Limb (tissue), 2 donors: ENCODE measurements at regions not wholly inside any gene's neighbourhood (a gene's known extent, or its start where the extent isn't known, plus 50 kb on each side); places are given as distances from the start of the nearest gene placed in this dataset.
"Not testable (repeated sequence)": the region's sequence is repeated elsewhere in the genome, so short reads cannot be mapped to it uniquely, and the experiment has no call there.

ENCODE experiments used
- DNase-seq, 2 donors: peaks; one replicate each; pipeline ENCODE4 v3.0.0-alpha.2; 2016; ENCODE audit errors: extremely low spot score in 2 of 2

GRCh38 chr5:120991569-120991968, 527.5 kb downstream of the PRR16 start:
- DNase-seq, result no peak

- no peak for DNase-seq
Measured at GRCh38 chr5:120994112-120994511, 530.0 kb downstream of the PRR16 start.

GRCh38 chr5:120999550-120999949, 535.5 kb downstream of the PRR16 start:
- no peak for DNase-seq

GRCh38 chr5:121006217-121006616, 542.1 kb downstream of the PRR16 start:
- no peak for DNase-seq

- no peak for DNase-seq
Measured at GRCh38 chr5:121008041-121008440, 543.9 kb downstream of the PRR16 start.

- no peak for DNase-seq
Measured at GRCh38 chr5:121009058-121009457, 545.0 kb downstream of the PRR16 start.

GRCh38 chr5:121018004-121018403, 553.9 kb downstream of the PRR16 start:
- no peak for DNase-seq

- DNase-seq, result no peak
Measured at GRCh38 chr5:121019106-121019505, 555.0 kb downstream of the PRR16 start.

- DNase-seq, result no peak
Measured at GRCh38 chr5:121019734-121020133, 555.6 kb downstream of the PRR16 start.

- no peak for DNase-seq
Measured at GRCh38 chr5:121021681-121022080, 557.6 kb downstream of the PRR16 start.

GRCh38 chr5:121024416-121025311, 560.6 kb downstream of the PRR16 start:
- DNase-seq, result no peak

- DNase-seq, result no peak
Measured at GRCh38 chr5:121025671-121026070, 561.6 kb downstream of the PRR16 start.

GRCh38 chr5:121027636-121028035, 563.5 kb downstream of the PRR16 start:
- DNase-seq, result no peak

- DNase-seq, result no peak
Measured at GRCh38 chr5:121029536-121030245, 565.6 kb downstream of the PRR16 start.

- DNase-seq, result peak; percentile 44 to 46
Measured at GRCh38 chr5:121031491-121031890, 567.4 kb downstream of the PRR16 start.

- DNase-seq, result no peak
Measured at GRCh38 chr5:121033334-121033733, 569.2 kb downstream of the PRR16 start.

GRCh38 chr5:121038438-121038837, 574.3 kb downstream of the PRR16 start:
- no peak for DNase-seq

GRCh38 chr5:121049971-121050370, 585.9 kb downstream of the PRR16 start:
- DNase-seq, result no peak

- no peak for DNase-seq
Measured at GRCh38 chr5:121053055-121053985, 589.2 kb downstream of the PRR16 start.

GRCh38 chr5:121055586-121055985, 591.5 kb downstream of the PRR16 start:
- DNase-seq, result no peak

GRCh38 chr5:121064241-121064640, 600.1 kb downstream of the PRR16 start:
- not testable (repeated sequence) for DNase-seq

GRCh38 chr5:121086671-121087070, 622.6 kb downstream of the PRR16 start:
- DNase-seq, result no peak
